Thoracic aorta (tissue), 2 donors: ENCODE measurements at regions not wholly inside any gene's neighbourhood (a gene's known extent, or its start where the extent isn't known, plus 50 kb on each side); places are given as distances from the start of the nearest gene placed in this dataset.

Source experiments
- ATAC-seq: fragments of 150-250 bp; one replicate; pipeline ENCODE4 v1.8.0; 2017; ENCODE audit warnings: low read depth; ENCODE audit not compliant: insufficient number of reproducible peaks, low FRiP score
- DNase-seq: peaks from one replicate; pipeline ENCODE4 v3.0.0-alpha.2; 2020; ENCODE audit warnings: low spot score
- H3K27ac ChIP-seq, 2 donors: fragments of 200-600 bp; sonication (generic); 1 replicate in 1 of 2; 2 replicates in 1 of 2; pipeline ENCODE4 v1.5.1; 2016; ENCODE audit warnings: mild to moderate bottlenecking in 2 of 2, moderate library complexity in 2 of 2
- H3K27me3 ChIP-seq: fragments of 200-600 bp; sonication (generic); replicated peaks from 2 replicates; pipeline ENCODE4 v1.6.0; 2016; ENCODE audit warnings: mild to moderate bottlenecking; ENCODE audit not compliant: insufficient read depth
- H3K36me3 ChIP-seq: fragments of 200-600 bp; sonication (generic); one replicate; pipeline ENCODE4 v1.5.1; 2016
- H3K4me1 ChIP-seq, 2 donors: fragments of 200-600 bp; sonication (generic); 1 replicate in 1 of 2; 2 replicates in 1 of 2; pipeline versions ENCODE4 v1.5.1 to v1.6.0; 2016; ENCODE audit warnings: low read depth in 2 of 2, mild to moderate bottlenecking in 1 of 2; ENCODE audit not compliant: control insufficient read depth in 1 of 2
- H3K4me3 ChIP-seq: fragments of 200-600 bp; sonication (generic); 2 replicates; pipeline ENCODE4 v1.5.1; 2016; ENCODE audit warnings: mild to moderate bottlenecking
- H3K9me3 ChIP-seq: fragments of 200-600 bp; sonication (generic); 2 replicates; pipeline ENCODE4 v1.5.1; 2016
- TF ChIP-seq, protein P1 (sequence below): fragments of 200-600 bp; sonication (generic); IDR thresholded peaks from one replicate; pipeline ENCODE4 v1.5.1; 2019; ENCODE audit warnings: antibody characterized with exemption

DNA sequence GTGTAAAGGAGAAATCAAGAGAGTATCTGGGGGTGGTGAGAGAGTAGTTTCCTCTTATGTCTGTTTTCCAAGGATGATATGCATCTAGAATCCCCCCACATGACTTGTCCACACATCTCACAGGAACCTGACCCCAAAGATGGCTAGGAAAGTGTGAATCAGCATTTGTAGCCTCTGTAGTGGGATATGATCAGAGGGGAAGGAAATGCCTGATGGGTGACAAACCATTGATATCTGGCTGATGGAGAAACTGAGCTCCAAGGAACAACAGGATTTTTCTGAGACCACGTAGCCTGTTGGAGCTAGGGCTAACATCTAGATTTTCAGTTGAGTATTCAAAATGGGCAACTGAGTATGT, 369.4 kb downstream of the DDX10 start:
- no peaks in the 10 kb centered on the region for H3K9me3 ChIP-seq
- no peak overlapping the region for H3K27ac ChIP-seq
- peaks cover 0 to 20% of the 10 kb centered on the region in 2 donors for H3K4me1 ChIP-seq
- no peak for ATAC-seq
- no peaks in the 10 kb centered on the region for H3K36me3 ChIP-seq
- no peaks in the 10 kb centered on the region for H3K27me3 ChIP-seq
- TF ChIP-seq, protein P1, sequence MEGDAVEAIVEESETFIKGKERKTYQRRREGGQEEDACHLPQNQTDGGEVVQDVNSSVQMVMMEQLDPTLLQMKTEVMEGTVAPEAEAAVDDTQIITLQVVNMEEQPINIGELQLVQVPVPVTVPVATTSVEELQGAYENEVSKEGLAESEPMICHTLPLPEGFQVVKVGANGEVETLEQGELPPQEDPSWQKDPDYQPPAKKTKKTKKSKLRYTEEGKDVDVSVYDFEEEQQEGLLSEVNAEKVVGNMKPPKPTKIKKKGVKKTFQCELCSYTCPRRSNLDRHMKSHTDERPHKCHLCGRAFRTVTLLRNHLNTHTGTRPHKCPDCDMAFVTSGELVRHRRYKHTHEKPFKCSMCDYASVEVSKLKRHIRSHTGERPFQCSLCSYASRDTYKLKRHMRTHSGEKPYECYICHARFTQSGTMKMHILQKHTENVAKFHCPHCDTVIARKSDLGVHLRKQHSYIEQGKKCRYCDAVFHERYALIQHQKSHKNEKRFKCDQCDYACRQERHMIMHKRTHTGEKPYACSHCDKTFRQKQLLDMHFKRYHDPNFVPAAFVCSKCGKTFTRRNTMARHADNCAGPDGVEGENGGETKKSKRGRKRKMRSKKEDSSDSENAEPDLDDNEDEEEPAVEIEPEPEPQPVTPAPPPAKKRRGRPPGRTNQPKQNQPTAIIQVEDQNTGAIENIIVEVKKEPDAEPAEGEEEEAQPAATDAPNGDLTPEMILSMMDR = no peak
- no peak overlapping the region for H3K4me3 ChIP-seq
- no peak for DNase-seq

DNA sequence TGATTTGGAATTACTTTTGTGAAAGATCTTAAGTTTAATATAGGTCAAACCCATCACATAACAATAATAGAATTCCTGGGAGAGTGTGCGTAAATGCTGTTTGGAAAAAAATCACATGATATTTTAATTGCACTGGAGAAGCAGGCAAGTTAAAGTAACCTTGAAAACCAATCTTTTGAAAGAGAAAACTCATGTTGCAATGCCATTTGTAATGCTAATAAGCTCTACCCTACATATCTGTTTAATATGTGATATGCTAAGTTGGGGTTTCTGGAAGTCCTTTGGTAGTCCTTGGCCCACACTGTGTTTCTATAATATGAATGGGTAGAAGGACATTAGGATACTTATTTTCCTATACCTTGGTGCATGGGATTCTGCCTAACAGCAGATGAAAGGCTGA, 370.4 kb downstream of the DDX10 start:
- TF ChIP-seq, protein P1 = no peak
- ATAC-seq = no peak
- H3K4me1 ChIP-seq = peaks cover 0 to 22% of the 10 kb centered on the region in 2 donors
- H3K36me3 ChIP-seq = no peaks in the 10 kb centered on the region
- no peaks in the 10 kb centered on the region for H3K9me3 ChIP-seq
- no peak overlapping the region for H3K4me3 ChIP-seq
- DNase-seq = no peak
- H3K27me3 ChIP-seq = no peaks in the 10 kb centered on the region
- no peak overlapping the region for H3K27ac ChIP-seq

DNA sequence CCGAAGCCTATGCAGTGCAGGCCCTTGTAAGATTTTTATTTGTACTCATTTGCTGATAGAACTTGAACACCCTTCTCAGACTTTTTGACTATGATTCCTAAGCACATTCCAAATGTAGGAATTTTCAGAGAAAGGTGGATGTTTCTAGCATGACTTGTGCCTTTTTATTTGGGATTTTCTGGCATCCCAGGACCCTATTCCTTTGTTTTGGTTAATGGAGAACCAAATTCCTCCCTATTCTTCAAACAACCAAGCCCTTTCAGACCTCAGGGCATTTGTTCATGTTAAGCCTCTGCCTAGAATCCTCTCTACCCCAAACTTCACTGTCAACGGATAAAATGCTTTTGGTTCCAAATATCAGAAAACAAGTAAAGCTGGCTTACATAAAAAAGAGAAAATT, 371.1 kb downstream of the DDX10 start:
- no peak for ATAC-seq
- H3K27ac ChIP-seq = no peak overlapping the region
- H3K4me3 ChIP-seq = no peak overlapping the region
- H3K9me3 ChIP-seq = no peaks in the 10 kb centered on the region
- TF ChIP-seq, protein P1 = no peak
- no peak for DNase-seq
- H3K4me1 ChIP-seq = peaks cover 0 to 22% of the 10 kb centered on the region in 2 donors
- no peaks in the 10 kb centered on the region for H3K36me3 ChIP-seq
- no peaks in the 10 kb centered on the region for H3K27me3 ChIP-seq

DNA sequence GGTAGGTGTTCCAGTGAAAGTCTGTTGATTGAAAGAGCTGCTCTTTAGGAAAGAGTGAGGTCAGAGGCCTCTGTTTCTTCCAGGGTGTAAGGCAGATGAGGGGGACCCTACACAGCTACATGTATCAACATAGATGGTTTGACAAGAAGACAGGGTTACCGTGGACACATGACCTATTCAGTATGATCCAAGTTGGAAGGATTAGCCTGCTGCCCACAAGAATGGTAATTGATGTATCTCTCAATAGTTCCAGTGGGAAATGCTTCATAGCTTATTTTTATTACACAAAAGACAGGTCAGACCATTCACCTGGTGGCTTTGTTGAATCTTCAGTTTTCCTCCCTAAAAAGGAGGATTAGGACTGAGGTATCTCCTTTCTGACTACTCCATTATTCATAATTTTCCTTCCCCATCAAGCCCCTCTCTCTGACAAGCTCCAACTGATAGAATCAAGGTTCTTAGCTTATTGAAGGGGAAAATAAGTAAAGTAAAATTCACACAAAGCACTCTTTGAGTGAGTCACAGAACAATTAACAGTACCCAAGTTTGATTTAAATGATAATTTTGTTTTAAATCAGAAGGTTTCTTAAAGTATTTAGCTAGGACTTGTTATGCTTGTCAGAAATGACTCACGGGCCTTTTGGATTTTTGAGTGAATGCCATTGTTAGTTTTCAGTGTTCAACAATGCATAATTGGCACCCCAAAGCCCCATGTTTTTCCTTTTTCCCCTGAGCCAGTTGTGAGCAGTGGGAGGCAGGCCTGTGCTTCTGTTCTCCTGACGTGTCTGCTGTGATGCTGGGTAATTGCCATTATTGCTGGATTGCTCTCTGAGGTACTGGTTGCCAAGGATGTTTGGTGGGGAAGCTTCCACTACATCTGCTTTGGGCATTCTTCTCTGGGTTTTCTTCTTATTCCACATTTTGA, 373.2 kb downstream of the DDX10 start:
- Histone ChIP-seq H3K9me3 (no peaks in the 10 kb centered on the region), H3K4me3 (no peak overlapping the region), H3K4me1 (peaks cover 0 to 22% of the 10 kb centered on the region in 2 donors), H3K36me3 (no peaks in the 10 kb centered on the region), H3K27ac (peak overlapping the region; percentile 0 to 39), H3K27me3 (no peaks in the 10 kb centered on the region)
- TF ChIP-seq, protein P1 = no peak
- DNase-seq (no peak), ATAC-seq (peak; percentile 51)

DNA sequence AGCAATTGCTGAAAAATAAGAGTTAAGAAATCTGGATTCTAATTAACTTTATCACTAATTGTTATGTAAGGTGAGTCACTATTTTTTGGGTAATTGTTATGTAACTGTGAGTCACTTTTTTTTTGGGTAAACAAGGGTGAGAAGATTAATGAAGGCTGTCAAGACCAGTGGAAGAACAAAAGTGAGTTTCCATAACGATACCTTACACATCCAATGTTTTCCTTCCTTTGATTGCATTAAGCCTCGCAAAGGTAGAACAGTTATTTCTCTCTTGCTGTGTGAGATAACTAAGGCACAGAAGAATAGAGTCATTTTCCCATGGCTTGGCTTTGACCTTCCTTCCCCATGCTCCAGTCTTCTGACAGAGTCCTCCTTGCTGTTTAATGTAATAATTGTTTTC, 374.7 kb downstream of the DDX10 start:
- no peak for ATAC-seq
- Histone ChIP-seq H3K27me3 (no peaks in the 10 kb centered on the region), H3K36me3 (no peaks in the 10 kb centered on the region), H3K9me3 (no peaks in the 10 kb centered on the region), H3K27ac (no peak overlapping the region), H3K4me1 (peaks cover 0 to 22% of the 10 kb centered on the region in 2 donors), H3K4me3 (no peak overlapping the region)
- TF ChIP-seq, protein P1 = no peak
- DNase-seq = no peak
